Liver (tissue), 7 donors: ENCODE measurements at regions not wholly inside any gene's neighbourhood (a gene's known extent, or its start where the extent isn't known, plus 50 kb on each side); places are given as distances from the start of the nearest gene placed in this dataset.

Experiments
- DNase-seq: peaks from one replicate; pipeline ENCODE4 v3.0.0-alpha.2; 2017; ENCODE audit warnings: low spot score
- H3K27ac ChIP-seq, 2 donors: one replicate each; pipeline ENCODE4 v1.7.0; 2013; ENCODE audit warnings: inconsistent platforms in 2 of 2, low read length in 2 of 2, control low read depth in 1 of 2, low read depth in 1 of 2, mild to moderate bottlenecking in 1 of 2
- H3K27me3 ChIP-seq, 4 donors: one replicate each; pipeline versions ENCODE4 v1.6.1 to v1.7.0; 2013; ENCODE audit warnings: low read length in 3 of 4, inconsistent platforms in 1 of 4, mild to moderate bottlenecking in 1 of 4, moderate library complexity in 1 of 4; ENCODE audit not compliant: control insufficient read depth in 4 of 4, insufficient read depth in 4 of 4
- H3K36me3 ChIP-seq, 4 donors: one replicate each; pipeline versions ENCODE4 v1.6.1 to v1.7.0; 2013; ENCODE audit warnings: low read length in 3 of 4, mild to moderate bottlenecking in 3 of 4, low read depth in 1 of 4, moderate library complexity in 1 of 4; ENCODE audit not compliant: control insufficient read depth in 4 of 4, insufficient read depth in 3 of 4
- H3K4me1 ChIP-seq, 4 donors: one replicate each; pipeline versions ENCODE4 v1.6.1 to v1.7.0; 2013; ENCODE audit warnings: low read length in 3 of 4, mild to moderate bottlenecking in 3 of 4, moderate library complexity in 1 of 4; ENCODE audit not compliant: control insufficient read depth in 4 of 4, insufficient read depth in 4 of 4
- H3K4me3 ChIP-seq, 3 donors: one replicate each; pipeline versions ENCODE4 v1.6.1 to v1.7.0; 2013; ENCODE audit warnings: low read length in 3 of 3, control low read depth in 1 of 3, low read depth in 1 of 3, mild to moderate bottlenecking in 1 of 3
- H3K9ac ChIP-seq, 2 donors: one replicate each; pipeline ENCODE4 v1.7.0; 2013; ENCODE audit warnings: low read length in 2 of 2, mild to moderate bottlenecking in 2 of 2, moderate library complexity in 2 of 2, control low read depth in 1 of 2, low read depth in 1 of 2
- H3K9me3 ChIP-seq, 4 donors: one replicate each; pipeline versions ENCODE4 v1.6.1 to v1.7.0; 2013; ENCODE audit warnings: low read length in 3 of 4; ENCODE audit not compliant: control insufficient read depth in 4 of 4
- ATF3 ChIP-seq: IDR thresholded peaks from 2 replicates; pipeline ENCODE4 v1.6.1; 2016; ENCODE audit warnings: antibody characterized with exemption
- FOXA1 ChIP-seq: IDR thresholded peaks from 2 replicates; pipeline ENCODE4 v1.6.1; 2016; ENCODE audit warnings: antibody characterized with exemption
- FOXA2 ChIP-seq: IDR thresholded peaks from 2 replicates; pipeline ENCODE4 v1.6.1; 2016; ENCODE audit warnings: antibody characterized with exemption
- GABPA ChIP-seq, 2 donors: IDR thresholded peaks in 1 of 2; conservative IDR thresholded peaks in 1 of 2; 2 replicates each; pipeline ENCODE4 v1.6.1; 2016; ENCODE audit warnings: antibody characterized with exemption in 2 of 2, mild to moderate bottlenecking in 1 of 2, moderate library complexity in 1 of 2
- HNF4A ChIP-seq, 2 donors: conservative IDR thresholded peaks; 2 replicates each; pipeline ENCODE4 v1.6.1; 2016; ENCODE audit warnings: antibody characterized with exemption in 2 of 2, mild to moderate bottlenecking in 2 of 2
- HNF4G ChIP-seq: IDR thresholded peaks from 2 replicates; pipeline ENCODE4 v1.6.1; 2016; ENCODE audit warnings: antibody characterized with exemption
- MAX ChIP-seq: IDR thresholded peaks from 2 replicates; pipeline ENCODE4 v1.6.1; 2016; ENCODE audit warnings: antibody characterized with exemption
- NR2F2 ChIP-seq: IDR thresholded peaks from 2 replicates; pipeline ENCODE4 v1.6.1; 2016; ENCODE audit warnings: antibody characterized with exemption
- RXRA ChIP-seq, 2 donors: IDR thresholded peaks; 2 replicates each; pipeline ENCODE4 v1.6.1; 2017 to 2018; ENCODE audit warnings: antibody characterized with exemption in 2 of 2, mild to moderate bottlenecking in 1 of 2
- SP1 ChIP-seq: IDR thresholded peaks from 2 replicates; pipeline ENCODE4 v1.6.1; 2018; ENCODE audit warnings: antibody characterized with exemption, mild to moderate bottlenecking
- TAF1 ChIP-seq: conservative IDR thresholded peaks from 2 replicates; pipeline ENCODE4 v1.6.1; 2016; ENCODE audit warnings: antibody characterized with exemption, mild to moderate bottlenecking
- YY1 ChIP-seq: IDR thresholded peaks from 2 replicates; pipeline ENCODE4 v1.6.1; 2016; ENCODE audit warnings: antibody characterized with exemption, mild to moderate bottlenecking
- ZBTB33 ChIP-seq: IDR thresholded peaks from 2 replicates; pipeline ENCODE4 v1.6.1; 2016; ENCODE audit warnings: antibody characterized with exemption
- WGBS: extraction: QIAGEN DNeasy Blood & Tissue Kit; methylation state at CpG from one replicate; pipeline ENCODE4 v1.1.7; 2013; 5-methylcytosine and 5-hydroxymethylcytosine counted together
- donor health status: healthy.
- donor health status: healthy.
- donor health status: healthy.
- donor health status: healthy.

- Histone ChIP-seq H3K27ac (no peak overlapping the region), H3K9me3 (peaks cover 0 to 3% (median under 1%) of the 10 kb centered on the region in 4 donors), H3K36me3 (no peaks in the 10 kb centered on the region), H3K4me3 (no peak overlapping the region), H3K4me1 (peaks cover 0 to 12% (median 9%) of the 10 kb centered on the region in 4 donors), H3K27me3 (no peaks in the 10 kb centered on the region), H3K9ac (no peak overlapping the region)
- WGBS: 95% methylated on average over 3 of the region's 3 CpGs
- TF ChIP-seq SP1 (no peak), NR2F2 (no peak), RXRA (IDR thresholded peaks at IDR 0.05) (no peak)
- DNase-seq: no peak
Measured at GRCh38 chr12:89259821-89260220, 92.5 kb downstream of the DUSP6 start.

GRCh38 chr12:89258240-89258969, 93.9 kb downstream of the DUSP6 start:
- TF ChIP-seq TAF1: no peak
- no peak for TF ChIP-seq ATF3
- H3K27me3 ChIP-seq: no peaks in the 10 kb centered on the region
- H3K27ac ChIP-seq: no peak overlapping the region
- WGBS: 94% methylated on average over 5 of the region's 5 CpGs
- H3K36me3 ChIP-seq: no peaks in the 10 kb centered on the region
- peaks cover 0 to 3% (median under 1%) of the 10 kb centered on the region in 4 donors for H3K9me3 ChIP-seq
- peaks cover 0 to 8% (median 6%) of the 10 kb centered on the region in 4 donors for H3K4me1 ChIP-seq
- no peak for DNase-seq
- H3K4me3 ChIP-seq: no peak overlapping the region
- no peak overlapping the region for H3K9ac ChIP-seq

GRCh38 chr12:89257340-89257739, 95.0 kb downstream of the DUSP6 start:
- 85% methylated on average over 5 of the region's 5 CpGs for WGBS
- H3K9ac ChIP-seq: no peak overlapping the region
- H3K27me3 ChIP-seq: no peaks in the 10 kb centered on the region
- no peak overlapping the region for H3K27ac ChIP-seq
- DNase-seq: no peak
- no peak overlapping the region for H3K4me3 ChIP-seq
- H3K36me3 ChIP-seq: no peaks in the 10 kb centered on the region
- H3K9me3 ChIP-seq: peaks cover 0 to 3% (median under 1%) of the 10 kb centered on the region in 4 donors
- TF ChIP-seq TAF1 (no peak), MAX (no peak), ZBTB33 (no peak), FOXA2 (no peak), YY1 (no peak)
- peaks cover 0 to 4% (median under 1%) of the 10 kb centered on the region in 4 donors for H3K4me1 ChIP-seq

- TF ChIP-seq HNF4A (conservative IDR thresholded peaks at IDR 0.05) (no peak), FOXA2 (no peak), HNF4G (no peak), SP1 (no peak), RXRA (IDR thresholded peaks at IDR 0.05) (no peak), GABPA (IDR thresholded peaks at IDR 0.05 in 1 of 2, conservative IDR thresholded peaks at IDR 0.05 in 1 of 2) (no peak), MAX (no peak), ATF3 (no peak), FOXA1 (no peak)
- no peaks in the 10 kb centered on the region for H3K36me3 ChIP-seq
- no peak overlapping the region for H3K27ac ChIP-seq
- peaks cover 0 to 3% (median under 1%) of the 10 kb centered on the region in 4 donors for H3K9me3 ChIP-seq
- H3K4me1 ChIP-seq: no peaks in the 10 kb centered on the region
- WGBS: 97% methylated on average over 1 of the region's 1 CpG
- DNase-seq: no peak
- H3K4me3 ChIP-seq: no peak overlapping the region
- no peaks in the 10 kb centered on the region for H3K27me3 ChIP-seq
- H3K9ac ChIP-seq: no peak overlapping the region
Measured at GRCh38 chr12:89256060-89256459, 96.2 kb downstream of the DUSP6 start.
